Cardiac septum (tissue), 1 donor: ENCODE measurements at regions not wholly inside any gene's neighbourhood (a gene's known extent, or its start where the extent isn't known, plus 50 kb on each side); places are given as distances from the start of the nearest gene placed in this dataset.

Experiments
- DNase-seq: peaks from one replicate; pipeline ENCODE4 v3.0.0-alpha.2; 2020; ENCODE audit warnings: low spot score
- intact Hi-C: fragments of 100-400 bp; cut with DNase I; formaldehyde crosslinking; loops from one replicate; pipeline ENCODE4 v1.14.0; 2022
- donor health status: DM: no; HTN: no; CAD: no.

DNA sequence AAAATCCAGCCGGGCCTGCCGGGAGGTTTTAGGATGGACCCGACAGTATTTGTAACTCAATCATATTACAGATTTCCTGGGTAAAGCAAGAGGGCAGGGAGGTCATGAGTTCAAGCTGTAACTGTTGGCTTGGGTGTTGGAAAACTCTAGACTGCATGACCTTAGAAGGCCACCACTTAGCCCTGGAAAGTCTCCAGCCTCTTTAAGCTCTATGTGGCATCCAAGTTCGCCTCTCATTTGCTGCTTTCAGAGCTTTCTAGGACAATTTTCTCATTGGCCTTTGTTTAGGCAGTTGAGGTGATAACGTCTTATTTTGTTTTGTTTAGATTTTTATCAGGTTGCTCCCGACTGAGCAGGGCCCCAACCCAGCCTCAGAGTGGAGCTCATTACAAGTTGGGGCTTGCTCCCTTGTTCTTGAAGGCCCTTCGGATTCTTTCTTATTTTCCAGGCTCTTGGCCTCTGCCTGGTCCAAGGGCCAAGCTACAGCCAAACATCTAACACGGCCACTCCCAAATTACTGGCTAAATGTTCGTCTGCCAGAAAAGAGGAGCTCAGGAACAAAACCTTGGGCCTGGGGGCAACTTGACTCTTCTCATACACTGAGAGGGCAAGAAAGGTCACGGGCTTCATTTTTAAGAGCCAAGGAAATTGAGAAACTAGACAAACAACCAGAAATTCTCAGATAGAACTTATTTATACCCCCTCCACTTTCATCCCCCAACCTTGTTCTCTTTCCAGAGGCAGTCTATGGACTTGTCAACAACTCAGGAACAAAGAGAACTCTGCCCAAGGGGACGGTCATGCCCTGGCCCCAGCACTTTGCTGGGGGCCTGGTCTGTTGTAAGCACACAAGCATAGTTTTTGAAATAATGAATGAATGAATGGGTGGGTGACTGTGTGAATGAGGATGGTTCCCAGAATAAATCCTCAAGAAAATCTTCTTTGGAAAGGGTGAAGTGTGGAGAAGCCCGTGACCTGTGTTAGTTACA, 526.9 kb downstream of the BNC2 start:
- intact Hi-C loops, result no loop called here
- no peak for DNase-seq

DNA sequence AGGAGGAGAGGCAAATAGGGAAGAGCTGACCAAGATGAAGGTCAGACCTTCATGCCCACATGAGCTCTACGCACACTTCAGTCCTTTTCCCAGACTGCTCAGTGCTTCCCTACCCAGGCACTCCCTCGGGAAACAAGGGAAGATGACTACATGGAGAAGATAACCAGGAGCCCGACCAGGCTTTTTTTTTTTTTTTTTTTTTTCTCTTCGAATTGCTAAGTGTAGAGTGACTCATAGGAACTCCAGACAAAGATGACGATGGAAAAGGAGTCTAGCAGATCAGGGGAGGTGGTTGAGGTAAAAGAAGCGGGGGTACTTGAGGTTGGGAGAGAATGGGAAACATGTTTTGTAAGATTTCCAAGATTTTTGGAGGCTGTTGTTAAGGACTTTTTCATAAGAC, 526.1 kb downstream of the BNC2 start:
- intact Hi-C loops, result no loop called here
- DNase-seq, result no peak

DNA sequence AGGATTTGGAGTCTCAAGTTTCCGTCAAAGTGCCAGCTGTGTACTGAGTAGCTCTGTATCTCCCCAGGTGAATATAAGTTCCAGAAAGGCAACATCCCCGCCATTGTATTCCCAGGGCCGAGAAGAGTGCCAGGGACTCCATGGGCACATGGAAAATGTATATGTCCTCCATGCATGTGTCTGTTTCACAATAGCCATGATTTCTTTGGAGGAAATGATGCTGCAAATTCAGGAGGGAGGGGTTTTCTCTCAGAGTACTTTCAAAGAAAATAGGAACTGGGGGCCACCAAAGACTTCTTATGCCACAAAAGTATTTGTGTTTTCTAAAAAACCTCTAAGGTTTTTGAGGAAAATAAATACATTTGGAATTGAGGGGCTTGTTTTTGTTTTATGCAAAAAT, 524.6 kb downstream of the BNC2 start:
- intact Hi-C loops, result no loop called here
- DNase-seq, result peak; percentile 36

DNA sequence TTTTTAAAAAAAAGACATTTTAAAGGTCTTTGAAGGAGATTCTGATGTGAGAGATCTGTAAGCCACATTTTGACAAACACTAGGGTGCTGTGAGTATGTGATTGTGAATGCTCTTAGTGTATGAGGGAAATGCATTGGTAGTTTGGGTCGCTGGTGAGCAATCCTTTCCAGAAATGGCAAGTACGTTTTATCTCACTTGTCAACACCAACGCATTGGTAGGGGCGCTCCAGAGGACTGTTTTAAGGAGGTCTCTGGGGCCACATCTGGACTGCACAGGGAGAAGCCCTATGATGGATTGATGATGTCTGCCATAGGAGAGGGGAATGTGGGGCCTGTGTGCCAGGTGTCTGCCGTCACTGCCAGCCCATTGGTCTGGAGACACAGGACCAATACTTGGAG, 522.6 kb downstream of the BNC2 start:
- peak; percentile 66 for DNase-seq
- intact Hi-C loops, result no loop called here

DNA sequence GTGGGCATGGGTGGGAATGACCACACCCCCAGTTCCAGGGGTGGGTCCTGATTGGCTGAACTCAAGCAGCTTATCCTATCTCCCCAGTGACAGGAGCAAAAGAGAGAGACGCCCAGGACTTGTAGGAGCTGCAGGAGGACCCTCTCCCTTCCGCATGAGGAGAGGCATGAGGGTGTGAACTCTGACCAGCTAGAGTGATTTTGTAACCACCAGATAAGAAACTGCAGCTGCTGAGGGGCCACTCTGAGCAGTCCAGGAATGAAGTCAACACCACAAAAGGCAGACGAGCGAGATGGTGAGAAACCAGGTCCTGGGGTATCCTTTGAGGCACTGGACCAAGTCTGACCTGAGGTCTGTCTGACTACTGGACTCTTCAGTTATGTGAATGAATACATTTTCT, 521.9 kb downstream of the BNC2 start:
- intact Hi-C loops, result no loop called here
- no peak for DNase-seq

DNA sequence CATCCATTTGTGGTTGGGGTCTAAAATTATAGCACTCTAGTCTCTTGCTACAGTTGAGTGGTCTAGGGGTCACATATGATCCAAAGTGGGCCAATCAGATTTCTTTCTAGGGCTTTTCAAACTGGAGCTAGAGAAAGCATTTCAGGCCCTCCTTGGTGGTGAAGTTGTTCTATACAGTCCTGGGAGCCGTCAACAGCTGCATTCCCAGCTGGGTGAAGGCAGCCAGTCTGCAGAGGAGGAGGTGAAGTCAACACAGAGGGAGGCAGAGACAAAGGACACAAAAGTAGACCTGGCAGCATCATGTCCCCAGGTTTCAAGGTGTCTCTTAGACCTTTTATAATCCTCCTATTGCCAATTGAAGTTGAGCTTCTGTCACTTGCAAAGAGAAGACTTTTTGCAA, 518.2 kb downstream of the BNC2 start:
- intact Hi-C loops, result no loop called here
- DNase-seq, result no peak

DNA sequence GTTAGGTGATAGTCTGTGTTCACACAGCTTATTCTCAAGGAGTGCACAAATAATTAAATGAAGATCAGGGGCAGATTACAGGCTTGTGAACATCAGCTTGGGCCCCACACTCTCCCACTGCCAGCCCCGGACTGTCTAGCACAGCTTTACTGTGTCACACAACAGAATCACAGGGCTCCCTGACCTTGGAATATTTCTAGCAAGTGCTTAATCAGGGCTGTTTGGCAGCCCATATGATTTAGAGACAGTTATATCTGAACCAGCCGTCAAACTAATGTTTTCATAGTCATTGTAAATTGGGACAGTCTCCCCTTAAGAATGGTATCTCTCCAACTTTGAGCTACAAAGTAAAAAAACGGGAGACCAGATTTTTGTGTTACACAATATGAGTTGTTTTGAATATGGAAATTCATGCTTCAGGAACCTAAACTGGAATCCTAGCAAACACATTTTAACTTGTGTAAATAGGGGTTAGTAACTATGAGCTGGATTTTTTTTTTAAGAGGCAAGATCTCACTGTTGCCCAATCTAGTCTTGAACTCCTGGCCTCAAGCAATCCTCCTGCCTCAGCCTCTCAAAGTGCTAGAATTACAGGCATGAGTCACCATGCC, 517.6 kb downstream of the BNC2 start:
- DNase-seq, result no peak
- intact Hi-C loops, result no loop called here

DNA sequence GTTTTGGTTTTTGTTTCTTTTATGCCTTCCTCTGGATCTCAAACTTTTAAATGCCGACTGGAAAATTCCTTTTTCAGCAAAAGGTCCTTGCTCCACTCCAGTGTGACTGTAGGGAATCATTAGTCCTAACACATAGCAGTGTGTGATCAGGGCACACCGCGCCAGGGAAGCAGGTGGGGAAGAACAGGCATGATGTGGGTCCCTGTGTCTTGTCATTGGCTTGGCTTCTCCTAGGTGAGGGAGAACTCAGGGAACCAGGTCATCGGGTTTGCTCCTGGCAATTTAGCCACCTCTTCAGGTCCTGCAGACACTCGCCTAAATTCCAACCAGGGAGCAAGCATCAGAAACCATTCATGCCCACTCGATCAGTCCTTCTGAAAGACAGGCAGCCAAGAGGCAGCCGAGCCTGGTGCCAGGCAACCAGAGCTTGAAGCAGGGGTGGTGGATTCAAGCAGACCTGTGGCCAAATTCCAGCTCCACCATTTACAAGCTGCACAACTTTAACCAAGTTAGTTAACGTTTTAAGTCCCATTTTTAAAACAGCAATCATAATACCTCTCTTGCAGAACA, 514.2 kb downstream of the BNC2 start:
- no peak for DNase-seq
- intact Hi-C loops, result no loop called here

DNA sequence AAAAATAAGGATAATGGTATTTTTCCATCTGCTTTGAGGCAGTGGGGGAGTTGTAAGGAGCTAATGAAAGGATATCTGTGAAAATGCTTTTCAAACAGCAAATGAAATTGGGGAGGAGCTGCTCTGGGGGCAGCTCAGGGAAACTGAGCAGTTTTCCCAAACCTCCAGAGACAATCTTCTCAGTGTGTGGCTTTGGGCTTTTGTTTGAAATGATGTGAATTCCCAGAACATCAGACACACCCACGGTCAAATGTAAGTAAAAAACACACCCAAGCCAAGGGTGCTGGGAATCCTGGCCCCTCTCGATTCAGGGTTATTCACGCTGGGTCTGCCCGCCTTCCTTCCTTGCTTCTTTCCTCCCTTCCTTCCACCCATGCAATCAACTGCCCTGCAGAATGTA, 512.6 kb downstream of the BNC2 start:
- no peak for DNase-seq
- intact Hi-C loops, result no loop called here

DNA sequence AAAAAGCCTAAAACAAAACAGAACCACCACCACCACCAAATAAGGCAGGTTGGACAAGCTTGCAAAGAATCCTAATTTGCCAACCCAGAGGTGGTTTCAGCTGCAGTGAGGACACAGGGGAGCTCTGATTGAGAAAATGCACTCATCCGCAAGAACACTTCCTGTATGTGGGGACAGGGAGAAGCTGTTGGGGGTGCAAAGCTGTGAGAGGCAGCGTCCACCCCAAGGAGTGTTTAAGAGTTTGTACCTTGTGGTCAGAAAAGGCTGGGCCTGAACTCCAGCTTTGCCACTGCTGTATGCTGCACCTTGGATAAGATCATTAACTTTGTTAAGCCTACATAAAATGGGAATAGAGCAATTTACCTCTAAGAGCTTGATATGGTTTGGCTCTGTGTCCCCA, 511.7 kb downstream of the BNC2 start:
- intact Hi-C loops, result no loop called here
- no peak for DNase-seq
